GM19328 (cell line): ENCODE measurements at regions not wholly inside any gene's neighbourhood (a gene's known extent, or its start where the extent isn't known, plus 50 kb on each side); places are given as distances from the start of the nearest gene placed in this dataset.

Experiments used
- ATAC-seq: cut with Tn5 transposase; IDR thresholded peaks from one replicate; pipeline ENCODE4 v1.9.1; 2021; ENCODE audit warnings: mild to moderate bottlenecking, moderate library complexity; ENCODE audit not compliant: unreplicated experiment

- no peak for ATAC-seq
Observed at GRCh38 chr3:117281371-117281770, 571.8 kb downstream of the TUSC7 start.

- ATAC-seq: no peak
Observed at GRCh38 chr3:117282566-117282965, 573.0 kb downstream of the TUSC7 start.

GRCh38 chr3:117285737-117286136 lies 576.2 kb downstream of the TUSC7 start:
- ATAC-seq: no peak

- ATAC-seq: no peak
Observed at GRCh38 chr3:117286488-117286887, 576.9 kb downstream of the TUSC7 start.

GRCh38 chr3:117287602-117288001 lies 578.0 kb downstream of the TUSC7 start:
- no peak for ATAC-seq

GRCh38 chr3:117291476-117291875 lies 581.9 kb downstream of the TUSC7 start:
- ATAC-seq: no peak

- ATAC-seq: no peak
Observed at GRCh38 chr3:117297065-117297464, 587.5 kb downstream of the TUSC7 start.

- no peak for ATAC-seq
Observed at GRCh38 chr3:117297541-117297940, 588.0 kb downstream of the TUSC7 start.

GRCh38 chr3:117298273-117298672 lies 588.7 kb downstream of the TUSC7 start:
- no peak for ATAC-seq

GRCh38 chr3:117302428-117302827 lies 592.8 kb downstream of the TUSC7 start:
- no peak for ATAC-seq

- no peak for ATAC-seq
Observed at GRCh38 chr3:117303443-117303842, 593.9 kb downstream of the TUSC7 start.

- no peak for ATAC-seq
Observed at GRCh38 chr3:117304681-117305080, 595.1 kb downstream of the TUSC7 start.

- ATAC-seq: no peak
Observed at GRCh38 chr3:117305681-117306080, 596.1 kb downstream of the TUSC7 start.

GRCh38 chr3:117306299-117306698 lies 596.7 kb downstream of the TUSC7 start:
- ATAC-seq: no peak

- no peak for ATAC-seq
Observed at GRCh38 chr3:117308353-117308752, 598.8 kb downstream of the TUSC7 start.

- ATAC-seq: no peak
Observed at GRCh38 chr3:117308756-117309155, 599.2 kb downstream of the TUSC7 start.

GRCh38 chr3:117310536-117310935 lies 601.0 kb downstream of the TUSC7 start:
- ATAC-seq: no peak

- no peak for ATAC-seq
Observed at GRCh38 chr3:117314441-117315150, 605.0 kb downstream of the TUSC7 start.

GRCh38 chr3:117322866-117323265 lies 613.3 kb downstream of the TUSC7 start:
- no peak for ATAC-seq

- ATAC-seq: no peak
Observed at GRCh38 chr3:117346901-117347300, 637.3 kb downstream of the TUSC7 start.

- no peak for ATAC-seq
Observed at GRCh38 chr3:117348884-117349283, 639.3 kb downstream of the TUSC7 start.

GRCh38 chr3:117349566-117349965 lies 640.0 kb downstream of the TUSC7 start:
- ATAC-seq: no peak

GRCh38 chr3:117350371-117350770 lies 640.8 kb downstream of the TUSC7 start:
- ATAC-seq: no peak
